K562 (cell line): ENCODE measurements at regions not wholly inside any gene's neighbourhood (a gene's known extent, or its start where the extent isn't known, plus 50 kb on each side); places are given as distances from the start of the nearest gene placed in this dataset.

Source experiments
- ATAC-seq: fragments of 200-7000 bp; cut with Tn5 transposase; 3 replicates; pipeline ENCODE4 v1.9.1; 2020; ENCODE audit warnings: moderate library complexity
- BruUV-seq: library from RNA; stranded (reverse); fragments of 400-500 nt; replicated peaks from 2 replicates; lab custom pipeline; 2021; lab: Mats Ljungman, UMichigan
- CTCF ChIA-PET: fragments of 300-600 bp; formaldehyde crosslinking; extraction: SDS; loops from one replicate; lab custom pipeline; 2021; ENCODE audit warnings: low intra/inter-chr PET ratio; lab: Yijun Ruan, JAX
- POLR2A ChIA-PET: fragments of 300-600, 350-650 bp; sonication (Branson Sonifier 250); formaldehyde crosslinking; extraction: SDS; loops from one replicate; lab custom pipeline; 2021; ENCODE audit warnings: antibody characterized with exemption, inconsistent platforms; lab: Yijun Ruan, JAX
- DNase-seq, 4 experiments: peaks; one replicate each; pipeline versions ENCODE4 v3.0.0 to v3.0.0-alpha.2; 2011 to 2018; ENCODE audit warnings: low spot score in 3 of 4, mixed read lengths in 3 of 4; ENCODE audit errors: extremely low read depth in 1 of 4
- FAIRE-seq: peaks from 2 replicates; lab custom pipeline; 2011; peaks lifted over from hg19 to GRCh38; lab: Jason Lieb, UNC
- H2AFZ ChIP-seq: 2 replicates; pipeline ENCODE4 v1.6.0; 2011; ENCODE audit warnings: low read depth, low read length, control low read depth, inconsistent platforms
- H3K27ac ChIP-seq: fragments of 200-600 bp; 3 replicates; pipeline ENCODE4 v1.8.0; 2011; ENCODE audit warnings: low read depth, mild to moderate bottlenecking, control low read depth, inconsistent platforms, low read length, moderate library complexity, mixed read lengths; ENCODE audit errors: extremely low read depth
- H3K27me3 ChIP-seq, 2 experiments: fragments of 300-600 bp in 1 of 2; 2 replicates in 1 of 2; 3 replicates in 1 of 2; pipeline versions ENCODE4 v1.6.0 to v1.8.0; 2011; ENCODE audit warnings: inconsistent platforms in 2 of 2, low read length in 2 of 2, mild to moderate bottlenecking in 1 of 2, mixed read lengths in 1 of 2, moderate library complexity in 1 of 2; ENCODE audit not compliant: control insufficient read depth in 2 of 2, insufficient read depth in 2 of 2
- H3K36me3 ChIP-seq: fragments of 300-600 bp; 3 replicates; pipeline ENCODE4 v1.8.0; 2011; ENCODE audit warnings: mild to moderate bottlenecking, low read length, inconsistent platforms; ENCODE audit not compliant: control insufficient read depth, insufficient read depth
- H3K4me1 ChIP-seq, 2 experiments: fragments of 200-600 bp in 1 of 2; replicated peaks in 1 of 2; 2 replicates in 1 of 2; 3 replicates in 1 of 2; pipeline versions ENCODE4 v1.5.1 to v1.8.0; 2011; ENCODE audit warnings: inconsistent platforms in 2 of 2, low read length in 2 of 2, mild to moderate bottlenecking in 1 of 2, mixed read lengths in 1 of 2, moderate library complexity in 1 of 2; ENCODE audit not compliant: control insufficient read depth in 2 of 2, insufficient read depth in 2 of 2
- H3K4me2 ChIP-seq: 2 replicates; pipeline ENCODE4 v1.6.1; 2011; ENCODE audit warnings: low read length, control low read depth, inconsistent platforms, mixed read lengths; ENCODE audit not compliant: insufficient read depth
- H3K4me3 ChIP-seq: fragments of 200-600 bp; sonication (generic), shearing (Covaris generic); 2 replicates; pipeline ENCODE4 v1.5.1; 2016; ENCODE audit warnings: control low read depth, inconsistent platforms
- H3K79me2 ChIP-seq: fragments of 200-600 bp; 3 replicates; pipeline ENCODE4 v1.8.0; 2011; ENCODE audit warnings: low read length, inconsistent platforms; ENCODE audit not compliant: control insufficient read depth, insufficient read depth
- H3K9ac ChIP-seq, 2 experiments: 2 replicates each; pipeline versions ENCODE4 v1.6.0 to v1.6.1; 2011; ENCODE audit warnings: low read depth in 2 of 2, low read length in 2 of 2, control low read depth in 1 of 2, inconsistent platforms in 1 of 2, mild to moderate bottlenecking in 1 of 2, mixed read lengths in 1 of 2; ENCODE audit not compliant: insufficient read depth in 1 of 2
- H3K9me1 ChIP-seq: one replicate; pipeline ENCODE4 v1.6.0; 2011; ENCODE audit warnings: inconsistent platforms, mild to moderate bottlenecking, low read length, moderate library complexity; ENCODE audit not compliant: control insufficient read depth, insufficient read depth
- H3K9me3 ChIP-seq: replicated peaks from 2 replicates; pipeline ENCODE4 v1.5.1; 2011; ENCODE audit warnings: low read depth, low read length, inconsistent platforms; ENCODE audit not compliant: control insufficient read depth, insufficient read depth
- H4K20me1 ChIP-seq: replicated peaks from 2 replicates; pipeline ENCODE4 v1.6.1; 2011; ENCODE audit warnings: low read length, inconsistent platforms, mixed read lengths; ENCODE audit not compliant: control insufficient read depth, insufficient read depth
- ARID3A ChIP-seq: IDR thresholded peaks from 2 replicates; pipeline ENCODE4 v1.6.1; 2012; ENCODE audit warnings: low read depth, low read length, improper control_type of control experiment, borderline replicate concordance
- CREB3L1 ChIP-seq: fragments of 450-650 bp; IDR thresholded peaks from 2 replicates; pipeline ENCODE4 v1.6.1; 2014; ENCODE audit warnings: low read depth, mild to moderate bottlenecking, moderate library complexity, borderline replicate concordance
- GABPB1 ChIP-seq: sonication (generic); formaldehyde crosslinking; IDR thresholded peaks from 2 replicates; pipeline ENCODE4 v1.8.0; 2022; ENCODE audit warnings: mild to moderate bottlenecking, missing genetic modification reagents
- HMGXB4 ChIP-seq: sonication (generic); formaldehyde crosslinking; IDR thresholded peaks from 2 replicates; pipeline ENCODE4 v1.8.1; 2023; ENCODE audit warnings: mild to moderate bottlenecking, missing genetic modification reagents
- IFI16 ChIP-seq: fragments of 250-450 bp; sonication (Bioruptor Pico); IDR thresholded peaks from 2 replicates; pipeline ENCODE4 v2.1.2; 2022; ENCODE audit warnings: mild to moderate bottlenecking, inconsistent platforms
- JUN ChIP-seq, 2 experiments: sonication (generic) in 1 of 2; formaldehyde crosslinking in 1 of 2; IDR thresholded peaks; 2 replicates each; pipeline versions ENCODE4 v1.6.1 to v1.8.0; 2012 to 2022; ENCODE audit warnings: borderline replicate concordance in 2 of 2, mild to moderate bottlenecking in 2 of 2, improper control_type of control experiment in 1 of 2, low read depth in 1 of 2, low read length in 1 of 2, missing genetic modification reagents in 1 of 2
- KDM1A ChIP-seq, 2 experiments: fragments of 450-650 bp; IDR thresholded peaks; 2 replicates each; pipeline ENCODE4 v1.6.1; 2016; ENCODE audit warnings: mild to moderate bottlenecking in 2 of 2
- MAFF ChIP-seq: IDR thresholded peaks from 2 replicates; pipeline ENCODE4 v1.6.1; 2012; ENCODE audit warnings: low read length, improper control_type of control experiment
- PTBP1 ChIP-seq: fragments of 200-400 bp; formaldehyde crosslinking; IDR thresholded peaks from 2 replicates; pipeline ENCODE4 v1.6.1; 2017; ENCODE audit warnings: low read depth, low read length
- PTRF ChIP-seq: fragments of 450-650 bp; IDR thresholded peaks from 2 replicates; pipeline ENCODE4 v1.6.1; 2016; ENCODE audit warnings: mild to moderate bottlenecking, missing genetic modification characterization, missing compliant biosample characterization
- PTTG1 ChIP-seq: fragments of 450-650 bp; IDR thresholded peaks from 2 replicates; pipeline ENCODE4 v1.6.1; 2016; ENCODE audit warnings: low read depth, mild to moderate bottlenecking, missing genetic modification characterization, missing compliant biosample characterization
- SAP30 ChIP-seq: fragments of 200-600 bp; sonication (generic); IDR thresholded peaks from 2 replicates; pipeline ENCODE4 v1.6.1; 2012; ENCODE audit warnings: borderline replicate concordance, low read depth, mild to moderate bottlenecking, moderate library complexity, low read length, control low read depth, inconsistent platforms; ENCODE audit not compliant: insufficient read depth, poor library complexity, severe bottlenecking
- SMC3 ChIP-seq: conservative IDR thresholded peaks from 2 replicates; pipeline ENCODE4 v1.6.1; 2011; ENCODE audit warnings: low read depth, low read length, improper control_type of control experiment; ENCODE audit not compliant: insufficient read depth
- ZFP1 ChIP-seq: fragments of 450-650 bp; formaldehyde crosslinking; IDR thresholded peaks from 2 replicates; pipeline ENCODE4 v1.4.0; 2020; ENCODE audit warnings: mild to moderate bottlenecking, mixed read lengths
- ZNF140 ChIP-seq: fragments of 250-450 bp; sonication (Bioruptor Pico); IDR thresholded peaks from 2 replicates; pipeline ENCODE4 v1.8.0; 2021; ENCODE audit warnings: moderate library complexity, mild to moderate bottlenecking, inconsistent platforms
- ZNF24 ChIP-seq: fragments of 450-650 bp; IDR thresholded peaks from 2 replicates; pipeline ENCODE4 v1.6.1; 2016
- WGBS: fragments of 100-300 bp; shearing (Covaris generic); methylation state at CpG from one replicate; pipeline ENCODE4 v1.1.6; 2016; ENCODE audit warnings: low coverage, mixed read lengths; ENCODE audit not compliant: insufficient coverage; ENCODE audit errors: missing lambda C conversion rate; 5-methylcytosine and 5-hydroxymethylcytosine counted together
- in situ Hi-C: fragments of 300-500 bp; cut with MboI; formaldehyde crosslinking; loops from 4 replicates; pipeline ENCODE4 v1.15.0; 2018; ENCODE audit warnings: inconsistent platforms, mixed read lengths
- intact Hi-C: fragments of 100-400 bp; cut with micrococcal nuclease; formaldehyde crosslinking; loops from 2 replicates; pipeline ENCODE4 v1.14.2; 2022

- 4% methylated on average over 2 of the region's 2 CpGs for WGBS
- ChIA-PET CTCF (no interaction called here), POLR2A (no interaction called here)
- no peaks in the 10 kb centered on the region for H3K27me3 ChIP-seq
- H4K20me1 ChIP-seq: no peaks in the 10 kb centered on the region
- no peak overlapping the region for H3K4me2 ChIP-seq
- no peaks in the 10 kb centered on the region for H3K9me1 ChIP-seq
- BruUV-seq: no TSS peak
- no peak overlapping the region for H2AFZ ChIP-seq
- H3K27ac ChIP-seq: no peak overlapping the region
- DNase-seq: no peak
- ATAC-seq: no peak
- H3K9me3 ChIP-seq: no peaks in the 10 kb centered on the region
- H3K79me2 ChIP-seq: no peaks in the 10 kb centered on the region
- no peak for FAIRE-seq
- no peaks in the 10 kb centered on the region for H3K4me1 ChIP-seq
- intact Hi-C loops: no loop called here
- H3K36me3 ChIP-seq: no peaks in the 10 kb centered on the region
- no peak overlapping the region for H3K9ac ChIP-seq
- H3K4me3 ChIP-seq: no peak overlapping the region
- in situ Hi-C loops: no loop called here
- no peak for TF ChIP-seq PTTG1 (tag)
- TF ChIP-seq JUN (IDR thresholded peaks at IDR 0.05; ENCODE audit: borderline replicate concordance, low read depth, low read length): no peak
- TF ChIP-seq JUN (CRISPR knock-in tag; IDR thresholded peaks at IDR 0.05; ENCODE audit: borderline replicate concordance): no peak
- no peak for TF ChIP-seq MAFF
- TF ChIP-seq ARID3A: no peak
- no peak for TF ChIP-seq GABPB1 (CRISPR knock-in tag)
- no peak for TF ChIP-seq PTBP1
- TF ChIP-seq KDM1A (IDR thresholded peaks at IDR 0.05): no peak
- TF ChIP-seq ZNF140 (CRISPR knock-in tag): no peak
- no peak for TF ChIP-seq PTRF (tag)
- TF ChIP-seq SMC3: no peak
- no peak for TF ChIP-seq IFI16 (CRISPR knock-in tag)
- no peak for TF ChIP-seq SAP30
- TF ChIP-seq HMGXB4 (CRISPR knock-in tag): no peak
- TF ChIP-seq ZFP1: no peak
- TF ChIP-seq CREB3L1: no peak
- TF ChIP-seq ZNF24: no peak
Measured at GRCh38 chr3:154540950-154541604, 111.1 kb upstream of the GPR149 start.
